GM12878 (cell line): ENCODE measurements at regions not wholly inside any gene's neighbourhood (a gene's known extent, or its start where the extent isn't known, plus 50 kb on each side); places are given as distances from the start of the nearest gene placed in this dataset.

ENCODE experiments used
- ATAC-seq: fragments of 200-7000 bp; cut with Tn5 transposase; 3 replicates; pipeline ENCODE4 v1.9.1; 2020; ENCODE audit warnings: mild to moderate bottlenecking, moderate library complexity
- BruUV-seq: library from RNA; stranded (reverse); fragments of 400-500 nt; replicated peaks from 2 replicates; lab custom pipeline; 2021; lab: Mats Ljungman, UMichigan
- CTCF ChIA-PET: fragments of 300-600 bp; sonication (Branson Sonifier 250); formaldehyde crosslinking; extraction: SDS; loops from one replicate; lab custom pipeline; 2021; ENCODE audit warnings: inconsistent platforms; lab: Yijun Ruan, JAX
- POLR2A ChIA-PET: fragments of 350-600 bp; formaldehyde crosslinking; extraction: SDS; loops from one replicate; lab custom pipeline; 2021; ENCODE audit warnings: inconsistent platforms; lab: Charles Lee
- RAD21 ChIA-PET: fragments of 300-600 bp; sonication (Branson Sonifier 250); formaldehyde crosslinking; loops from one replicate; lab custom pipeline; 2023; ENCODE audit warnings: antibody characterized with exemption; ENCODE audit not compliant: unreplicated experiment; lab: Charles Lee
- SMC1A ChIA-PET: fragments of 300-600 bp; sonication (Branson Sonifier 250); formaldehyde crosslinking; loops from one replicate; lab custom pipeline; 2023; ENCODE audit not compliant: unreplicated experiment, uncharacterized antibody; lab: Charles Lee
- DNase-seq: peaks from one replicate; pipeline ENCODE4 v3.0.0-alpha.2; 2011; ENCODE audit warnings: low read depth, low spot score
- FAIRE-seq: peaks from 3 replicates; lab custom pipeline; 2011; peaks lifted over from hg19 to GRCh38; lab: Jason Lieb, UNC
- H2AFZ ChIP-seq: 2 replicates; pipeline ENCODE4 v1.6.0; 2011; ENCODE audit warnings: low read depth, low read length, control low read depth; ENCODE audit not compliant: control insufficient read depth
- H3K27ac ChIP-seq: 2 replicates; pipeline ENCODE4 v1.5.1; 2011; ENCODE audit warnings: control low read depth; ENCODE audit not compliant: control insufficient read depth, insufficient read depth
- H3K27me3 ChIP-seq, 2 experiments: replicated peaks in 1 of 2; 2 replicates each; pipeline versions ENCODE4 v1.6.0 to v1.6.1; 2011; ENCODE audit warnings: low read length in 1 of 2; ENCODE audit not compliant: control insufficient read depth in 2 of 2, insufficient read depth in 2 of 2
- H3K36me3 ChIP-seq, 2 experiments: 2 replicates each; pipeline ENCODE4 v1.5.1; 2011; ENCODE audit warnings: low read length in 1 of 2; ENCODE audit not compliant: control insufficient read depth in 2 of 2, insufficient read depth in 2 of 2
- H3K4me1 ChIP-seq: 2 replicates; pipeline ENCODE4 v1.6.1; 2011; ENCODE audit warnings: mild to moderate bottlenecking, low read length, moderate library complexity, mixed read lengths; ENCODE audit not compliant: control insufficient read depth, insufficient read depth
- H3K4me2 ChIP-seq: 2 replicates; pipeline ENCODE4 v1.6.0; 2011; ENCODE audit warnings: control low read depth; ENCODE audit not compliant: control insufficient read depth, insufficient read depth
- H3K4me3 ChIP-seq: fragments of 200-600 bp; sonication (generic); 2 replicates; pipeline ENCODE4 v1.5.1; 2016
- H3K79me2 ChIP-seq: 2 replicates; pipeline ENCODE4 v1.6.0; 2011; ENCODE audit warnings: low read length; ENCODE audit not compliant: control insufficient read depth, insufficient read depth
- H3K9ac ChIP-seq: 2 replicates; pipeline ENCODE4 v1.8.0; 2011; ENCODE audit warnings: low read length, control low read depth, mixed read lengths; ENCODE audit not compliant: control insufficient read depth, insufficient read depth
- H3K9me3 ChIP-seq: replicated peaks from 3 replicates; pipeline ENCODE4 v1.5.1; 2011; ENCODE audit warnings: mild to moderate bottlenecking, low read length; ENCODE audit not compliant: control insufficient read depth, insufficient read depth
- H4K20me1 ChIP-seq: 2 replicates; pipeline ENCODE4 v1.6.0; 2011; ENCODE audit not compliant: control insufficient read depth, insufficient read depth
- CBX5 ChIP-seq: sonication (generic); IDR thresholded peaks from 2 replicates; pipeline ENCODE4 v1.6.1; 2016; ENCODE audit warnings: low read depth, moderate library complexity, mild to moderate bottlenecking, inconsistent platforms
- DPF2 ChIP-seq: fragments of 450-650 bp; IDR thresholded peaks from 2 replicates; pipeline ENCODE4 v1.6.1; 2017; ENCODE audit warnings: mild to moderate bottlenecking
- EGR1 ChIP-seq, 2 experiments: IDR thresholded peaks; 1 replicate in 1 of 2; 2 replicates in 1 of 2; pipeline ENCODE4 v1.6.1; 2011 to 2012; ENCODE audit warnings: low read depth in 2 of 2, low read length in 2 of 2, borderline replicate concordance in 1 of 2, mild to moderate bottlenecking in 1 of 2, moderate library complexity in 1 of 2
- HCFC1 ChIP-seq: fragments of 150-350 bp; IDR thresholded peaks from 2 replicates; pipeline ENCODE4 v1.6.1; 2014; ENCODE audit warnings: low read length
- IKZF1 ChIP-seq: fragments of 450-650 bp; conservative IDR thresholded peaks from 2 replicates; pipeline ENCODE4 v1.6.1; 2017; ENCODE audit warnings: antibody characterized with exemption, mild to moderate bottlenecking
- IKZF2 ChIP-seq, 2 experiments: fragments of 450-650 bp; IDR thresholded peaks; 2 replicates each; pipeline ENCODE4 v1.6.1; 2017; ENCODE audit warnings: mild to moderate bottlenecking in 2 of 2, moderate library complexity in 2 of 2
- POLR2AphosphoS2 ChIP-seq: IDR thresholded peaks from 2 replicates; pipeline ENCODE4 v1.6.1; 2011; ENCODE audit warnings: low read depth, mild to moderate bottlenecking, low read length, improper control_type of control experiment, moderate library complexity
- POU2F2 ChIP-seq: IDR thresholded peaks from 3 replicates; pipeline ENCODE4 v1.6.1; 2011; ENCODE audit warnings: low read depth, mild to moderate bottlenecking, low read length, borderline replicate concordance
- SIN3A ChIP-seq: IDR thresholded peaks from 2 replicates; pipeline ENCODE4 v1.6.1; 2012; ENCODE audit warnings: low read depth, low read length, improper control_type of control experiment
- SUZ12 ChIP-seq: fragments of 200-600 bp; sonication (generic); IDR thresholded peaks from one replicate; pipeline ENCODE4 v1.6.1; 2018; ENCODE audit warnings: antibody characterized with exemption, mild to moderate bottlenecking; ENCODE audit not compliant: unreplicated experiment
- ZNF207 ChIP-seq: fragments of 450-650 bp; IDR thresholded peaks from 2 replicates; pipeline ENCODE4 v1.6.1; 2014; ENCODE audit warnings: antibody characterized with exemption, mild to moderate bottlenecking, borderline replicate concordance
- ZNF622 ChIP-seq: fragments of 450-650 bp; IDR thresholded peaks from 2 replicates; pipeline ENCODE4 v1.6.1; 2017; ENCODE audit warnings: mild to moderate bottlenecking, inconsistent platforms
- WGBS: methylation state at CpG from one replicate; pipeline ENCODE4 v1.1.6; 2016; ENCODE audit warnings: low lambda C conversion rate; ENCODE audit not compliant: insufficient replicate concordance, insufficient coverage; ENCODE audit errors: missing lambda C conversion rate; 5-methylcytosine and 5-hydroxymethylcytosine counted together
- in situ Hi-C: fragments of 300-500 bp; cut with MboI; formaldehyde crosslinking; loops from 9 replicates; pipeline ENCODE4 v1.14.3; 2018; ENCODE audit warnings: mixed read lengths
- intact Hi-C: fragments of 100-400 bp; cut with micrococcal nuclease; formaldehyde crosslinking; loops from one replicate; pipeline ENCODE4 v1.14.2; 2022; ENCODE audit not compliant: unreplicated experiment
- TF ChIP-seq, protein P1 (sequence below): IDR thresholded peaks from 2 replicates; pipeline ENCODE4 v1.6.1; 2012; ENCODE audit warnings: improper control_type of control experiment, low read depth, low read length; ENCODE audit not compliant: insufficient replicate concordance

GRCh38 chr18:69239849-69240674 lies 160.6 kb upstream of the DOK6 start (continued):
- no peak for TF ChIP-seq POU2F2
- TF ChIP-seq ZNF207, result no peak
- TF ChIP-seq EGR1 (IDR thresholded peaks at IDR 0.05; ENCODE audit: borderline replicate concordance in 1 of 2, low read depth in 2 of 2, low read length in 2 of 2), result no peak
- TF ChIP-seq, all 136 proteins: peak for 0

DNA sequence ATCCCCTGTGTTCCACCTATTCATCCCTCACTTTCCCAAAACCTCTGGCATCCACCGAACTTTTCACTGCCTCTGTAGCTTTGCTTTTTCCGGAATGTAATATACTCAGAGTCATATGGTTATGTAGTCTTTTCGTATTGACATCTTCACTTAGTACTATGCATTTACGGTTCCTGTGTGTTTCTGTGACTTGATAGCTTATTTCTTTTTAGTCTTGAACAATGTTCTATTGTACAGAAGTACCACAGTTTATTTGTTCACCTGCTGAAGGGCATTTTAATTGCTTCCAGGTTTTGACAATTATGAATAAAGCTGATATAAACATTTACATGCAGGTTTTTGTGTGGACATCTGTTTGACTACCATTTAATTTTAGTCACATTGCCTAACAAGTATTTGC lies 154.7 kb upstream of the DOK6 start:
- H3K9ac ChIP-seq, result no peak overlapping the region
- H3K9me3 ChIP-seq, result no peaks in the 10 kb centered on the region
- no peak overlapping the region for H3K27ac ChIP-seq
- POLR2A ChIA-PET, result no interaction called here
- H3K4me1 ChIP-seq, result no peaks in the 10 kb centered on the region
- no peaks in the 10 kb centered on the region for H3K36me3 ChIP-seq
- no TSS peak for BruUV-seq
- no peak for TF ChIP-seq SIN3A
- TF ChIP-seq, protein P1, sequence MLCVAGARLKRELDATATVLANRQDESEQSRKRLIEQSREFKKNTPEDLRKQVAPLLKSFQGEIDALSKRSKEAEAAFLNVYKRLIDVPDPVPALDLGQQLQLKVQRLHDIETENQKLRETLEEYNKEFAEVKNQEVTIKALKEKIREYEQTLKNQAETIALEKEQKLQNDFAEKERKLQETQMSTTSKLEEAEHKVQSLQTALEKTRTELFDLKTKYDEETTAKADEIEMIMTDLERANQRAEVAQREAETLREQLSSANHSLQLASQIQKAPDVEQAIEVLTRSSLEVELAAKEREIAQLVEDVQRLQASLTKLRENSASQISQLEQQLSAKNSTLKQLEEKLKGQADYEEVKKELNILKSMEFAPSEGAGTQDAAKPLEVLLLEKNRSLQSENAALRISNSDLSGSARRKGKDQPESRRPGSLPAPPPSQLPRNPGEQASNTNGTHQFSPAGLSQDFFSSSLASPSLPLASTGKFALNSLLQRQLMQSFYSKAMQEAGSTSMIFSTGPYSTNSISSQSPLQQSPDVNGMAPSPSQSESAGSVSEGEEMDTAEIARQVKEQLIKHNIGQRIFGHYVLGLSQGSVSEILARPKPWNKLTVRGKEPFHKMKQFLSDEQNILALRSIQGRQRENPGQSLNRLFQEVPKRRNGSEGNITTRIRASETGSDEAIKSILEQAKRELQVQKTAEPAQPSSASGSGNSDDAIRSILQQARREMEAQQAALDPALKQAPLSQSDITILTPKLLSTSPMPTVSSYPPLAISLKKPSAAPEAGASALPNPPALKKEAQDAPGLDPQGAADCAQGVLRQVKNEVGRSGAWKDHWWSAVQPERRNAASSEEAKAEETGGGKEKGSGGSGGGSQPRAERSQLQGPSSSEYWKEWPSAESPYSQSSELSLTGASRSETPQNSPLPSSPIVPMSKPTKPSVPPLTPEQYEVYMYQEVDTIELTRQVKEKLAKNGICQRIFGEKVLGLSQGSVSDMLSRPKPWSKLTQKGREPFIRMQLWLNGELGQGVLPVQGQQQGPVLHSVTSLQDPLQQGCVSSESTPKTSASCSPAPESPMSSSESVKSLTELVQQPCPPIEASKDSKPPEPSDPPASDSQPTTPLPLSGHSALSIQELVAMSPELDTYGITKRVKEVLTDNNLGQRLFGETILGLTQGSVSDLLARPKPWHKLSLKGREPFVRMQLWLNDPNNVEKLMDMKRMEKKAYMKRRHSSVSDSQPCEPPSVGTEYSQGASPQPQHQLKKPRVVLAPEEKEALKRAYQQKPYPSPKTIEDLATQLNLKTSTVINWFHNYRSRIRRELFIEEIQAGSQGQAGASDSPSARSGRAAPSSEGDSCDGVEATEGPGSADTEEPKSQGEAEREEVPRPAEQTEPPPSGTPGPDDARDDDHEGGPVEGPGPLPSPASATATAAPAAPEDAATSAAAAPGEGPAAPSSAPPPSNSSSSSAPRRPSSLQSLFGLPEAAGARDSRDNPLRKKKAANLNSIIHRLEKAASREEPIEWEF, result no peak
- TF ChIP-seq HCFC1, result no peak
- TF ChIP-seq ZNF622, result no peak
- no peak for TF ChIP-seq IKZF2 (IDR thresholded peaks at IDR 0.05)
- TF ChIP-seq POLR2AphosphoS2, result no peak
- no peak for TF ChIP-seq IKZF1
- no peak for TF ChIP-seq DPF2
- TF ChIP-seq CBX5, result no peak
- TF ChIP-seq SUZ12, result no peak
- no peaks in the 10 kb centered on the region for H4K20me1 ChIP-seq
- in situ Hi-C loops, result no loop called here
- no peaks in the 10 kb centered on the region for H3K79me2 ChIP-seq
- RAD21 ChIA-PET, result no interaction called here
- H3K4me3 ChIP-seq, result no peak overlapping the region
- CTCF ChIA-PET, result no interaction called here
- H3K27me3 ChIP-seq, result no peaks in the 10 kb centered on the region; a peak in 1 of 4 replicates
- FAIRE-seq (no peak), ATAC-seq (no peak), DNase-seq (no peak)
- WGBS, result 14% methylated on average over 4 of the region's 4 CpGs
- no peak overlapping the region for H2AFZ ChIP-seq
- intact Hi-C loops, result no loop called here
- SMC1A ChIA-PET, result no interaction called here
- no peak overlapping the region for H3K4me2 ChIP-seq
